ENCODE measurements at regions not wholly inside any gene's neighbourhood (a gene's known extent, or its start where the extent isn't known, plus 50 kb on each side); places are given as distances from the start of the nearest gene placed in this dataset.

DNA sequence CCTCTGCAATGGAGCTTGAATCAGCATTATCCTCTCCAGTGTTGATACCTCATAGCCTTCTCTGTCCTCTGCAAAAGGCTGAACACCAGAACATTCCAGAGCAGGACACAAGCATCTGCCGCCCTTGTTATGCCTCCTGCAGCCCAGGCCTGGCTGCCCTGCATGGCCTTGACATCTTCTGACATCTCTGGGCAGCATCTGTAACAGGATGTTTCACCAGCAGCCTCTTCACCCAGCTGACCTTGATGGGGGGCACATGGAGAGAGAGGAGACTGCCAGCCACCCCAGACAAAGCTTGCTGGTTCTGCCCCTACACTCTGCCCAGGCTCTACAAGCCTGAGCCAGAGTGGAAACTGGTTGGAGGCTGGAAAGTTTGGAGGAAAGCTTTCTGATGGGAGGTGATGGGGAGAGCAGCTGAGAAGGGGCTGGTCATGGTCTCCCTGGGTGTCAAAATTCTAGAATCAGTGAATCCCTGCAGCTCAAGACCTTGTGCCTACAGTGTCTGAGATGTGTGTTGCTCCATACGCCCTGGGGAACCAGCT is 145.1 kb downstream of the MRPL14 start:
- Histone ChIP-seq H3F3A (ENCODE audit: low read depth) (no peaks in the 10 kb centered on the region), H3K79me2 (ENCODE audit: insufficient read depth, low read length) (no peaks in the 10 kb centered on the region), H2AFZ (ENCODE audit: low read length) (no peak overlapping the region), H3K9me2 (replicated peaks; ENCODE audit: low read depth, low read length) (no peaks in the 10 kb centered on the region), H3K9me3 (ENCODE audit: insufficient read depth, low read depth, low read length) (no peaks in the 10 kb centered on the region), H3K27me3 (ENCODE audit: insufficient read depth, low read length, poor library complexity, severe bottlenecking) (no peaks in the 10 kb centered on the region), H3K4me1 (ENCODE audit: insufficient read depth, low read length, poor library complexity, severe bottlenecking) (no peaks in the 10 kb centered on the region), H3K4me3 (ENCODE audit: low read length, poor library complexity, severe bottlenecking) (no peak overlapping the region), H3K4me2 (ENCODE audit: low read depth, low read length, poor library complexity, severe bottlenecking) (no peak overlapping the region), H3K36me3 (ENCODE audit: insufficient read depth, low read length) (no peaks in the 10 kb centered on the region), H4K20me1 (ENCODE audit: insufficient read depth, low read length, poor library complexity, severe bottlenecking) (no peaks in the 10 kb centered on the region), H3K9ac (ENCODE audit: low read depth, low read length, poor library complexity, severe bottlenecking) (no peak overlapping the region)
- TF ChIP-seq CTCF (conservative IDR thresholded peaks at IDR 0.05; ENCODE audit: low read length) (no peak), EZH2phosphoT487 (IDR thresholded peaks at IDR 0.05; ENCODE audit: borderline replicate concordance) (no peak)

DNA sequence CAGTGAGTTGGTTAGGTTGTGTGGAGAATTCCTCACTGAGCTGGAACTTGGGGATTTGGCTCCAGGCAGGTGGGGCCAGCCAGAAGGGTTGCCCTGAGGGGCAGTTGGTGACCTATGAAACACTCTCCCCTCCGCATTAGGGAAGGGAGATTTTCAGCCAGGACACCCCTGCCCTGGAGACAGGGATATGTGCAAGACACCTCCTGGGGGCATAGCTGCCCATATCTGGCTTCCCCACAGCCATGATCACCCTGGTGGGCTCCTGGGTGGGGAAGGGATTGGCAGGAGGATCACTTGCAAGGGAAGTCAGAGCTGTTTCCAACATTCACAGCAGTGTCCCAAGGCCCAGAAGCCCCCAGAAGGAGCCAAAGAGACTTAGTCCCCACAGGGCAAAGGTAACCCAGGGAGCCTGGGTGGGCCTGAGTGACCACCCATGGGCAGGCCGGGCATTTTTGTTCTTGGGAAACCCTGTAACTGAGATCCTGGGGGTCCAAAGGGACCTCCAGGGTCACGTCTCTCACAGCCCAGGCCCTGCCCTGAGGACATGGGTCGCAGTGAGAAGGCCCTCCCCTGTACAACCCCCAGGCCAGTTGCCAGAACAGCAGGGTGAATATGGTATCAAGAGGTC is 145.8 kb downstream of the MRPL14 start:
- no peak for TF ChIP-seq CTCF (conservative IDR thresholded peaks at IDR 0.05; ENCODE audit: low read length)
- no peak for TF ChIP-seq EZH2phosphoT487 (IDR thresholded peaks at IDR 0.05; ENCODE audit: borderline replicate concordance)
- Histone ChIP-seq H3K79me2 (ENCODE audit: insufficient read depth, low read length) (no peaks in the 10 kb centered on the region), H3K9me3 (ENCODE audit: insufficient read depth, low read depth, low read length) (no peaks in the 10 kb centered on the region), H3F3A (ENCODE audit: low read depth) (no peaks in the 10 kb centered on the region), H3K27me3 (ENCODE audit: insufficient read depth, low read length, poor library complexity, severe bottlenecking) (no peaks in the 10 kb centered on the region), H3K36me3 (ENCODE audit: insufficient read depth, low read length) (no peaks in the 10 kb centered on the region), H3K4me3 (ENCODE audit: low read length, poor library complexity, severe bottlenecking) (no peak overlapping the region), H4K20me1 (ENCODE audit: insufficient read depth, low read length, poor library complexity, severe bottlenecking) (no peaks in the 10 kb centered on the region), H2AFZ (ENCODE audit: low read length) (no peak overlapping the region), H3K4me2 (ENCODE audit: low read depth, low read length, poor library complexity, severe bottlenecking) (no peak overlapping the region), H3K4me1 (ENCODE audit: insufficient read depth, low read length, poor library complexity, severe bottlenecking) (no peaks in the 10 kb centered on the region), H3K9me2 (replicated peaks; ENCODE audit: low read depth, low read length) (no peaks in the 10 kb centered on the region), H3K9ac (ENCODE audit: low read depth, low read length, poor library complexity, severe bottlenecking) (no peak overlapping the region)

DNA sequence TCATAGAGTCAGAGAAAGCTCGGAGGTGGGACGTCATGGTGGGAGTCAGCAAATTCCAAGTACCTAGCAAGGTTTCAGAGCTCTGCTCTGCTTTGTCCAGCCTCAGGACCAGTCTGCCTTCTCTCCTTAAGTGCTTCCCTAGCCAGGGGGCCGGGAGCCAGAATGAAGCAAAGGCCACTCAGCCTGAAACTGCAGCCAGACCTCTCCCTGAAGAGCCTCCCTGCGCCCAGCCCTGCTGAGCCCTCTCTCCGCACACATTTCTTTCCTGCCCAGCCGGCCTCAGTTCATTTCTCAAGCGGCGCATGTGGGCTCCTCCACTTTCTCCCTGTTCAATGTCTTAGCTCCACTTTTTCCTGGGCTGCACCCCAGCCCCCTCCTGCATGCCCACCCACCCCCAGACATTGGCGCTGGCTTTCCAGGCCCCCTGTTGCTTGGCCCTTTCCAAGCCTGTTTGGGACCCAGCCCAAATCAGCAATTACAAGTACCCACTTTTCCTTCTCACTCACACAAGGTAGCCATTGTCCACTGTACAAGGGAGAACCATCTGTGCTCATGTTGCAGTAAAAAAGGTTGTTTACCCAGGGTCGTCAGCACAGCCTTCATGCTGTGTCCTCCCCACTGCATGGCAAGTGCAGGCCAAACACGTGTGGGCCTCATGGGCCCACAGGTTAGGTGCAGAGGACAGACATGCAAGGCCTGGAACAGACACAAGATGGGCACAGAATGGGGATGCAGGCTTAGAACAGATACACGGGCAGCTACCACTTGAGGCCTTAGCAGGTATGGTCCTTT is 147.1 kb downstream of the MRPL14 start:
- H3K79me2 ChIP-seq (ENCODE audit: insufficient read depth, low read length) = no peaks in the 10 kb centered on the region
- no peak overlapping the region for H3K4me3 ChIP-seq (ENCODE audit: low read length, poor library complexity, severe bottlenecking)
- H3K4me1 ChIP-seq (ENCODE audit: insufficient read depth, low read length, poor library complexity, severe bottlenecking) = no peaks in the 10 kb centered on the region
- TF ChIP-seq CTCF (conservative IDR thresholded peaks at IDR 0.05; ENCODE audit: low read length) = no peak
- TF ChIP-seq EZH2phosphoT487 (IDR thresholded peaks at IDR 0.05; ENCODE audit: borderline replicate concordance) = no peak
- no peak overlapping the region for H3K9ac ChIP-seq (ENCODE audit: low read depth, low read length, poor library complexity, severe bottlenecking)
- H3K9me3 ChIP-seq (ENCODE audit: insufficient read depth, low read depth, low read length) = no peaks in the 10 kb centered on the region
- H3F3A ChIP-seq (ENCODE audit: low read depth) = no peaks in the 10 kb centered on the region
- H4K20me1 ChIP-seq (ENCODE audit: insufficient read depth, low read length, poor library complexity, severe bottlenecking) = no peaks in the 10 kb centered on the region
- H3K4me2 ChIP-seq (ENCODE audit: low read depth, low read length, poor library complexity, severe bottlenecking) = no peak overlapping the region
- no peaks in the 10 kb centered on the region for H3K27me3 ChIP-seq (ENCODE audit: insufficient read depth, low read length, poor library complexity, severe bottlenecking)
- no peaks in the 10 kb centered on the region for H3K9me2 ChIP-seq (replicated peaks; ENCODE audit: low read depth, low read length)
- no peaks in the 10 kb centered on the region for H3K36me3 ChIP-seq (ENCODE audit: insufficient read depth, low read length)
- H2AFZ ChIP-seq (ENCODE audit: low read length) = no peak overlapping the region
